ENCODE measurements at regions not wholly inside any gene's neighbourhood (a gene's known extent, or its start where the extent isn't known, plus 50 kb on each side); places are given as distances from the start of the nearest gene placed in this dataset.

DNA sequence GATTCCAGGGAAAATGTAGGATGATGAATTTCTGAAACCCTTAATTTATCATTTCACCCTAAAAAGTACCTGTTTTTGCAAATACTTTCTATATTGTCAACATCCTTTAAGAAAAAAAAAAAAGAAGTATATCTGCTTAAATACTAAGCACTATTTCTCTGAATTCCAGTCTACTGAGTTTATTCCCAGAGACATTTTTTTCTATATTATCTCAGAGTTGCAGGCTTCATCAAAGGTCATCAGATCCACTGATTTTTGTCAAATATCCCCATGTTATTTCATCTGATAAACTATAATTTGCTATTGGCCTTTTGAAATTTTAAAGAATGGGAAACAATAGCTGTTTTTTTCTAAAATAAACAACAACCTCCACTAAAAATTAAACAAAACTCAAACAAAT, 357.6 kb upstream of the ID4 start:
- H3K4me3 ChIP-seq (ENCODE audit: low read length): no peak overlapping the region
- H3K27ac ChIP-seq (ENCODE audit: low read length): peak overlapping the region; percentile 39
- H3F3A ChIP-seq (ENCODE audit: insufficient read depth, low read length, poor library complexity, severe bottlenecking): no peaks in the 10 kb centered on the region
- TF ChIP-seq REST (IDR thresholded peaks at IDR 0.05; ENCODE audit: borderline replicate concordance): no peak
- no peak for TF ChIP-seq CTCF (IDR thresholded peaks at IDR 0.05; ENCODE audit: poor library complexity, severe bottlenecking)
- no peak for TF ChIP-seq SMC3 (conservative IDR thresholded peaks at IDR 0.05; ENCODE audit: poor library complexity)
- TF ChIP-seq EP300 (conservative IDR thresholded peaks at IDR 0.05; ENCODE audit: poor library complexity, severe bottlenecking): no peak
- no peak for TF ChIP-seq POLR2AphosphoS5 (IDR thresholded peaks at IDR 0.05)
- no peak for TF ChIP-seq RAD21 (conservative IDR thresholded peaks at IDR 0.05)
- TF ChIP-seq MXI1 (conservative IDR thresholded peaks at IDR 0.05; ENCODE audit: poor library complexity, severe bottlenecking): no peak
- TF ChIP-seq EZH2 (IDR thresholded peaks at IDR 0.05; ENCODE audit: borderline replicate concordance, insufficient read depth, low read length, poor library complexity, severe bottlenecking): no peak
- TF ChIP-seq TAF1 (IDR thresholded peaks at IDR 0.05; ENCODE audit: low read depth): no peak
- H3K9ac ChIP-seq (ENCODE audit: low read length): no peak overlapping the region
- no peaks in the 10 kb centered on the region for H3K9me2 ChIP-seq (ENCODE audit: insufficient read depth, low read length)
- no peaks in the 10 kb centered on the region for H3K27me3 ChIP-seq (ENCODE audit: insufficient read depth, low read depth, low read length)
- H2AFZ ChIP-seq (ENCODE audit: low read depth, low read length): no peak overlapping the region
- no peak overlapping the region for H3K4me2 ChIP-seq (ENCODE audit: low read length)
- H3K79me2 ChIP-seq (replicated peaks; ENCODE audit: insufficient read depth, low read length): no peaks in the 10 kb centered on the region
- H4K20me1 ChIP-seq (ENCODE audit: insufficient read depth): no peaks in the 10 kb centered on the region
- peaks cover 2% of the 10 kb centered on the region for H3K9me3 ChIP-seq (ENCODE audit: low read length)
- H3K36me3 ChIP-seq (ENCODE audit: insufficient read depth, low read length): no peaks in the 10 kb centered on the region

DNA sequence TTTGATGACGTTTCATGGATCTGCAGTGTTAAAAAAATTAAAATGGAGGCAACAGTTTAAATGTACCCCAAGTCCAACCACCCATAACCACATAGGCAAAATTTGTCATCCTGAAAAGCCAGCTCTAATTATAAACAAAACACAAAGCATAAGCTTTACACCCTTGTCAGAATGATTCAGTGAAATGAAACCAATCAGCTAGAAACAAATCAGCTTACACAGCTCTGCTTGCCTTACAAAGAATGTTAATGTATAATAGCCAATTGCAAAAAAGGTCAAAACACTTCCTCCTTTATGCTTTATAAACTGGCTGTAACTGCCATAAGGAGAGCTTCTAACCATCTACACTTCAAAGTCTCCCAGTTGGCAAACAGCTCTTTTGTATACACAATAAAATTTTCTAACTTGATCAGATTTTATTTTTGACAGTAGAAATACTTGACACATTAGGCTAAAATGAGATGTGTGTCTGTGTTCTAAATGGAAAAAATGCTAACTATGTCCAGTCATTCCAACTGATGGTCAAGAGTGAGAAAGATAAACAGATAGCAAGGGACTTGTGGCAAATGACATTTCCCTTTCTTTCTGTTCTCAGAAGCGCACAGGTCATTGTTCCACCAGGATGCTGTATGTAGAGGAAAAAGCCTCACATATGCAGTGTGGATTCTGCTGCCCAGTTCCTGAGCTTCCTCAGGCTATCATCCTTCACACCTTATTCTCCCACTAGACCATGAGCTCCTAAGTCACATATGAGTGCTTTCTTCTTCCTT, 344.3 kb upstream of the ID4 start:
- no peaks in the 10 kb centered on the region for H4K20me1 ChIP-seq (ENCODE audit: insufficient read depth)
- no peaks in the 10 kb centered on the region for H3F3A ChIP-seq (ENCODE audit: insufficient read depth, low read length, poor library complexity, severe bottlenecking)
- H3K27ac ChIP-seq (ENCODE audit: low read length): no peak overlapping the region
- H3K36me3 ChIP-seq (ENCODE audit: insufficient read depth, low read length): no peaks in the 10 kb centered on the region
- no peaks in the 10 kb centered on the region for H3K79me2 ChIP-seq (replicated peaks; ENCODE audit: insufficient read depth, low read length)
- H3K4me2 ChIP-seq (ENCODE audit: low read length): no peak overlapping the region
- no peak overlapping the region for H2AFZ ChIP-seq (ENCODE audit: low read depth, low read length)
- no peak for TF ChIP-seq REST (IDR thresholded peaks at IDR 0.05; ENCODE audit: borderline replicate concordance)
- TF ChIP-seq TAF1 (IDR thresholded peaks at IDR 0.05; ENCODE audit: low read depth): no peak
- TF ChIP-seq MXI1 (conservative IDR thresholded peaks at IDR 0.05; ENCODE audit: poor library complexity, severe bottlenecking): no peak
- H3K27me3 ChIP-seq (ENCODE audit: insufficient read depth, low read depth, low read length): no peaks in the 10 kb centered on the region
- H3K9me2 ChIP-seq (ENCODE audit: insufficient read depth, low read length): no peaks in the 10 kb centered on the region
- no peak overlapping the region for H3K4me3 ChIP-seq (ENCODE audit: low read length)
- no peak overlapping the region for H3K9ac ChIP-seq (ENCODE audit: low read length)
- no peaks in the 10 kb centered on the region for H3K9me3 ChIP-seq (ENCODE audit: low read length)
